Sigmoid colon (tissue), 6 donors: ENCODE measurements at regions not wholly inside any gene's neighbourhood (a gene's known extent, or its start where the extent isn't known, plus 50 kb on each side); places are given as distances from the start of the nearest gene placed in this dataset.

Experiments used
- DNase-seq: peaks from one replicate; pipeline ENCODE4 v3.0.0-alpha.2; 2019
- H3K27ac ChIP-seq, 4 donors: fragments of 200-600 bp; sonication (generic); one replicate each; pipeline ENCODE4 v1.5.1; 2016 to 2019; ENCODE audit warnings: mild to moderate bottlenecking in 1 of 4
- H3K27me3 ChIP-seq, 3 donors: fragments of 200-600 bp; sonication (generic); one replicate each; pipeline ENCODE4 v1.5.1; 2019; ENCODE audit warnings: mild to moderate bottlenecking in 1 of 3
- H3K36me3 ChIP-seq, 4 donors: fragments of 200-600 bp; sonication (generic); one replicate each; pipeline ENCODE4 v1.5.1; 2016 to 2019
- H3K4me1 ChIP-seq, 4 donors: fragments of 200-600 bp; sonication (generic); one replicate each; pipeline ENCODE4 v1.5.1; 2017 to 2019
- H3K4me3 ChIP-seq, 4 donors: fragments of 200-600 bp; sonication (generic); one replicate each; pipeline ENCODE4 v1.5.1; 2017 to 2019; ENCODE audit warnings: mild to moderate bottlenecking in 2 of 4, moderate library complexity in 1 of 4
- H3K9me3 ChIP-seq, 4 donors: fragments of 200-600 bp in 3 of 4; sonication (generic) in 3 of 4; one replicate each; pipeline versions ENCODE4 v1.5.1 to v1.6.1; 2013 to 2019
- CTCF ChIP-seq, 4 experiments: fragments of 450-650 bp in 3 of 4; fragments of 200-600 bp in 1 of 4; IDR thresholded peaks; one replicate each; pipeline ENCODE4 v1.5.1; 2016 to 2019; ENCODE audit warnings: antibody characterized with exemption in 4 of 4, mild to moderate bottlenecking in 3 of 4, moderate library complexity in 2 of 4
- EP300 ChIP-seq, 4 donors: sonication (generic); formaldehyde crosslinking; IDR thresholded peaks; one replicate each; pipeline ENCODE4 v1.6.1; 2017; ENCODE audit warnings: antibody characterized with exemption in 4 of 4
- POLR2A ChIP-seq, 2 donors: fragments of 450-650 bp; IDR thresholded peaks; one replicate each; pipeline ENCODE4 v1.6.1; 2016; ENCODE audit warnings: antibody characterized with exemption in 2 of 2, mild to moderate bottlenecking in 2 of 2, moderate library complexity in 2 of 2
- POLR2AphosphoS5 ChIP-seq, 4 donors: sonication (generic); formaldehyde crosslinking; IDR thresholded peaks; one replicate each; pipeline ENCODE4 v1.6.1; 2017; ENCODE audit warnings: antibody characterized with exemption in 4 of 4
- WGBS, 2 donors: extraction: QIAGEN DNeasy Blood & Tissue Kit; methylation state at CpG; one replicate each; pipeline ENCODE4 v1.1.7; 2013; 5-methylcytosine and 5-hydroxymethylcytosine counted together
- intact Hi-C: fragments of 100-400 bp; cut with DNase I; formaldehyde crosslinking; loops from one replicate; pipeline ENCODE4 v1.15.1; 2023
- donor health status: healthy with polysubstance abuse.
- donor health status: healthy.

GRCh38 chr11:113562981-113563461 lies 87.8 kb upstream of the DRD2 start:
- no peaks in the 10 kb centered on the region for H3K27me3 ChIP-seq
- no peak overlapping the region for H3K4me3 ChIP-seq
- no peak for DNase-seq
- WGBS, 2 donors = 27 to 58% methylated on average over 9 of the region's 9 CpGs
- no peaks in the 10 kb centered on the region for H3K36me3 ChIP-seq
- H3K9me3 ChIP-seq = no peaks in the 10 kb centered on the region
- peak overlapping the region in 3 of 4 donors; percentile 43 to 68 (median 47) for H3K27ac ChIP-seq
- H3K4me1 ChIP-seq = peaks cover 0 to 34% (median 22%) of the 10 kb centered on the region in 4 donors
- intact Hi-C loops = no loop called here
- TF ChIP-seq EP300 (IDR thresholded peaks at IDR 0.05) (no peak), POLR2AphosphoS5 (IDR thresholded peaks at IDR 0.05) (no peak), CTCF (IDR thresholded peaks at IDR 0.05) (no peak), POLR2A (IDR thresholded peaks at IDR 0.05) (no peak)

- H3K4me3 ChIP-seq = no peak overlapping the region
- H3K36me3 ChIP-seq = no peaks in the 10 kb centered on the region
- H3K4me1 ChIP-seq = peaks cover 0 to 34% (median 22%) of the 10 kb centered on the region in 4 donors
- no peaks in the 10 kb centered on the region for H3K27me3 ChIP-seq
- TF ChIP-seq CTCF (IDR thresholded peaks at IDR 0.05) = no peak
- no peak for TF ChIP-seq POLR2AphosphoS5 (IDR thresholded peaks at IDR 0.05)
- no peak for TF ChIP-seq POLR2A (IDR thresholded peaks at IDR 0.05)
- DNase-seq = no peak
- no peaks in the 10 kb centered on the region for H3K9me3 ChIP-seq
- H3K27ac ChIP-seq = peak overlapping the region in 3 of 4 donors; percentile 43 to 68 (median 47)
- intact Hi-C loops = no loop called here
Observed at GRCh38 chr11:113562576-113562975, 87.4 kb upstream of the DRD2 start.

GRCh38 chr11:113557926-113558325 lies 82.7 kb upstream of the DRD2 start:
- H3K9me3 ChIP-seq = no peaks in the 10 kb centered on the region
- no peak for DNase-seq
- peaks cover 0 to 43% (median 25%) of the 10 kb centered on the region in 4 donors for H3K4me1 ChIP-seq
- no peaks in the 10 kb centered on the region for H3K27me3 ChIP-seq
- H3K4me3 ChIP-seq = no peak overlapping the region
- intact Hi-C loops = no loop called here
- H3K36me3 ChIP-seq = no peaks in the 10 kb centered on the region
- no peak overlapping the region for H3K27ac ChIP-seq
- no peak for TF ChIP-seq POLR2AphosphoS5 (IDR thresholded peaks at IDR 0.05)
- TF ChIP-seq POLR2A (IDR thresholded peaks at IDR 0.05) = no peak
- WGBS, 2 donors = 86 to 93% methylated on average over 4 of the region's 4 CpGs

- peaks cover 0 to 36% (median 25%) of the 10 kb centered on the region in 4 donors for H3K4me1 ChIP-seq
- TF ChIP-seq POLR2A (IDR thresholded peaks at IDR 0.05) (no peak), CTCF (IDR thresholded peaks at IDR 0.05) (no peak), EP300 (IDR thresholded peaks at IDR 0.05) (no peak), POLR2AphosphoS5 (IDR thresholded peaks at IDR 0.05) (no peak)
- DNase-seq = no peak
- H3K36me3 ChIP-seq = no peaks in the 10 kb centered on the region
- H3K27me3 ChIP-seq = no peaks in the 10 kb centered on the region
- no peak overlapping the region for H3K27ac ChIP-seq
- H3K9me3 ChIP-seq = no peaks in the 10 kb centered on the region
- WGBS, 2 donors = 62 to 78% methylated on average over 3 of the region's 3 CpGs
- no peak overlapping the region for H3K4me3 ChIP-seq
- intact Hi-C loops = no loop called here
Observed at GRCh38 chr11:113556036-113556435, 80.8 kb upstream of the DRD2 start.

- H3K27ac ChIP-seq = peak overlapping the region in 1 of 4 donors; percentile 46
- peaks cover 0 to 36% (median 25%) of the 10 kb centered on the region in 4 donors for H3K4me1 ChIP-seq
- intact Hi-C loops = no loop called here
- TF ChIP-seq EP300 (IDR thresholded peaks at IDR 0.05) (no peak), POLR2A (IDR thresholded peaks at IDR 0.05) (no peak), CTCF (IDR thresholded peaks at IDR 0.05) (no peak), POLR2AphosphoS5 (IDR thresholded peaks at IDR 0.05) (no peak)
- no peak overlapping the region for H3K4me3 ChIP-seq
- no peaks in the 10 kb centered on the region for H3K9me3 ChIP-seq
- no peak for DNase-seq
- H3K36me3 ChIP-seq = no peaks in the 10 kb centered on the region
- H3K27me3 ChIP-seq = no peaks in the 10 kb centered on the region
- WGBS, 2 donors = 28 to 52% methylated on average over 2 of the region's 2 CpGs
Observed at GRCh38 chr11:113555071-113555619, 79.9 kb upstream of the DRD2 start.
